B cell (primary cell): ENCODE measurements at regions not wholly inside any gene's neighbourhood (a gene's known extent, or its start where the extent isn't known, plus 50 kb on each side); places are given as distances from the start of the nearest gene placed in this dataset.

Source experiments
- CTCF ChIP-seq: fragments of 200-600 bp; IDR thresholded peaks from one replicate; pipeline ENCODE4 v1.8.0; 2022; ENCODE audit warnings: antibody characterized with exemption, mild to moderate bottlenecking
- EZH2 ChIP-seq: IDR thresholded peaks from 2 replicates; pipeline ENCODE4 v1.6.1; 2012; ENCODE audit warnings: borderline replicate concordance, low read depth, mild to moderate bottlenecking, moderate library complexity, low read length; ENCODE audit not compliant: insufficient read depth, poor library complexity, severe bottlenecking

GRCh38 chr9:118306801-118307200, 602.6 kb downstream of the TLR4 start:
- no peak for TF ChIP-seq CTCF
- no peak for TF ChIP-seq EZH2
